Hematopoietic multipotent progenitor cell treated with erythropoietin and hydrocortisone succinate and interleukin-3 and kit ligand, for 4 days (in vitro differentiated cells): ENCODE measurements at regions not wholly inside any gene's neighbourhood (a gene's known extent, or its start where the extent isn't known, plus 50 kb on each side); places are given as distances from the start of the nearest gene placed in this dataset.

Source experiments
- DNase-seq: peaks from one replicate; pipeline ENCODE4 v3.0.0-alpha.2; 2015

DNA sequence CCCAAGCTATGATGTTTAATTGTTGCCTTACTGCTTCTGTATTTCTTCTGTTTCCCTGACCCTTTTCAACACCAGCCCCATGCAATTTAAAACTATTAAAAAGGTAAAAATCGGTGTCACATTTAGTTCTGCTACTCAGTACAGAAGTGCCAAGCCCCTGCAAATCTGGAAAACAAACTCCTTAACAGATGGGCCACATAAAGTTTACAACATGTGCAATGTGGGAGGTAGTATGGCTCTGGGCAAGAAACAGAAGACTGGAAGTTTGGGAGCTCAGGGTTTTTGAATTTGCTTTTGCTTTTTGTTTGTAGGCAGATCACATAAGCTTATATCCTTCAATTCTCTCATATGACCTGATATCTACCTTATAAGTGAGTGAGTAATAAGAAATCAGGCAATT lies 404.0 kb upstream of the ATP2B1 start:
- DNase-seq: no peak

GRCh38 chr12:90111791-90112580 lies 403.3 kb upstream of the ATP2B1 start:
- DNase-seq: no peak

DNA sequence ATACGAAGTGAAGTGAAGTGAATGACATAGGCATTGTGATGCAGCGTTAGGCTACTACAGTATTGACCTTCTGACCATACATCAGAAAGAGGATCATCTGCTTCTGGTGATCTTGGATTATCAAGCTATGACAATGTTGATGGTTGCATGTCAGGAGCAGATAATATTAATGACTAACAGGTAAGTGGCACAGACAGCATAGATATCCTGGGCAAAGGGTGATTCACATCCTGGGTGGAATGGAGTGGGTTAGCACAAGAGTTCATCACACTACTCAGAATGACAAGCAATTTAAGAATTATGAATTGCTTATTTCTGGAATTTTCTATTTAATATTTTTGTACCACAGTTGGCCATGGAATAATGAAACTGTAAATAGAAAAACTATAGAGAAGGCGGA lies 397.9 kb upstream of the ATP2B1 start:
- no peak for DNase-seq

DNA sequence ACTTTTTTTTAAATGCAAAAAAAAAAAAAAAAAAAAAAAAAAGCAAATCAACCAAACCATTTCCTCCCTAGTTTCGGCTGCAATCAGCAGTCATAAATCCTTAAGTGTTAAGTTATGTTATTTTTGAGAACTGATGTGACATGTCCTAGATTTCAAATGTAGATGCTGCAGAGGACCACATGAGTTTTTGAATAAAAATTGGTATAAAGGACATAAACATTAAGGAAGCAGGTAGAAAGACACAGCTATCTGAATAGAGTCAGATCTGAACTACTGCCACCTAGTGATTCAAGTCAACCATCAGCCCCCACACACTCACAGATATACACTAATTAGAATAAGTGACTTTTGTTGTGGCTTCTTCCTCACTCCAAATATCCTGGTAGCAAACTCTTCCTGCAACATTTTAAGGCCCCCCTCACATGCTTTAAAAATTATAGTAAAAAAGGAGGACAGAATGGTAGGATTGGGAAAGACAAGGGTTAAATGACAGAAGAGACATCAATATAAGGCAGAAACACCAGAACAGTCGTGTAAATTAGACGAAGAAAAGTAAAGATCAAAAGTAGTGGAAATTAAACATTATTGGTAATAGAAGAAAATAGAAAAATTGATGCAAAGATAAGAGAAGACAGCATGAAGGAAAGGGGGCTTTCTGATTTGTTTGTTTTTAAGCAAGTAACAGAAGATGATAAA lies 394.5 kb upstream of the ATP2B1 start:
- peak; percentile 72 for DNase-seq

DNA sequence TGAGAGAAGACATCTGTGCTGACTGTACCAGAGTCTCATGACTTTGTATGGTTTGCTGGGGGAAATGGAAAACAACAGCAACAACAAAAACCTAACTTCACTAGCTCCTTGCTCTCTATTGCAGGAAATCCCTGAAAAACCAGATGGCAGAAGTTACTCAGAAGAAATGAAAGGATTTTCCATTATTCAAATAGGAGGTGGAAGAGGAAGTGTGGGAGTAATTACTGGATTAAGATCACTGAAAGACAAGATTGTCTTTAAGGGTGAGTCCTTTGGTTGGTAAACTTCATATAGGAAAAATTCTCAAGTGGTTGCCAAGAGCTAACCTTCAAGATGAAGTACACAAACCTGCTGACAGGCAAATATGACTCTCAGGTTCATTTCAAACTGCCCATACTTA lies 391.9 kb upstream of the ATP2B1 start:
- DNase-seq: no peak

GRCh38 chr12:90099288-90099687 lies 390.6 kb upstream of the ATP2B1 start:
- no peak for DNase-seq

- no peak for DNase-seq
Observed at GRCh38 chr12:90098132-90098779, 389.6 kb upstream of the ATP2B1 start.

- DNase-seq: no peak
Observed at GRCh38 chr12:90091809-90092208, 383.2 kb upstream of the ATP2B1 start.

GRCh38 chr12:90090929-90091651 lies 382.5 kb upstream of the ATP2B1 start:
- peak; percentile 8 for DNase-seq

DNA sequence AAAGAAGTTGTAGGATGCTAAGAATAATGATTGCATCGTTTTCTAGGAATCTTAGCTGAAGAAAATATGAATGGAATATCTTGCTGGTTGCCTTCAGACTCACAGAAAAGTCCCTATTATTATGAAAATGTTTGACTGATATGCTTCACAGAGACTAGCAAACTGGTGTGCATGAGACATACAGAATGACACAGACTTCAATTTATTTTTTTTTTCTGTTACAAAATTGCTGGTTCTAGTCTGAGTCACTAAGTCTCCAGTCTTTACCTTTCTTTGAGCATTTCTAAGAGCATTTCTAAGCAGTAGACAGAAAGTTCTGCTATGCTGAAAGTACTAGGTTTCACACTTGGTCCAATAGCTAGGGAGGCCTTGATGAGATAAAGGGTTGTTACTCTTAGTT lies 377.6 kb upstream of the ATP2B1 start:
- DNase-seq: no peak

- no peak for DNase-seq
Observed at GRCh38 chr12:90085494-90086274, 377.0 kb upstream of the ATP2B1 start.

GRCh38 chr12:90084018-90084417 lies 375.4 kb upstream of the ATP2B1 start:
- DNase-seq: no peak

- no peak for DNase-seq
Observed at GRCh38 chr12:90080616-90081015, 372.0 kb upstream of the ATP2B1 start.

- no peak for DNase-seq
Observed at GRCh38 chr12:90079529-90080210, 371.0 kb upstream of the ATP2B1 start.

DNA sequence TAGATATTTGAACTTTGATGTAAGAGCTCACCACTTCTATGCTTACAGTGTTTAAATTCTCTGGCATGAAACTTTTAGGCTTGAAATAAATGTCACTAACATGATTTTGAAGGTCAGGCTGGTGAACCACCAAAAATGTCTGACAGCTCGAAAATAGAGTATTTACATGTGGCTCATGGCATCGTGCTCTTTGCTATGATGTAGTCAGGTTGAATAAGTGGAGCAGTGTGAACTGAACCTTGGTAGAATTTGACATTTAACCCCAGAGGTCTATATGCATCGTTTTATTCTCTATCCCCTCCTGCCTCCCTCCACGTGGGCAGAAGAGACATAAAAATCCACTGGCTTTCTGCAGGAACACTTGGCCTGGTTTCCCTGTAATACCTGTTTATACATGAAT lies 369.7 kb upstream of the ATP2B1 start:
- DNase-seq: no peak

- DNase-seq: no peak
Observed at GRCh38 chr12:90077756-90078155, 369.1 kb upstream of the ATP2B1 start.

- peak; percentile 28 for DNase-seq
Observed at GRCh38 chr12:90076851-90077319, 368.2 kb upstream of the ATP2B1 start.

DNA sequence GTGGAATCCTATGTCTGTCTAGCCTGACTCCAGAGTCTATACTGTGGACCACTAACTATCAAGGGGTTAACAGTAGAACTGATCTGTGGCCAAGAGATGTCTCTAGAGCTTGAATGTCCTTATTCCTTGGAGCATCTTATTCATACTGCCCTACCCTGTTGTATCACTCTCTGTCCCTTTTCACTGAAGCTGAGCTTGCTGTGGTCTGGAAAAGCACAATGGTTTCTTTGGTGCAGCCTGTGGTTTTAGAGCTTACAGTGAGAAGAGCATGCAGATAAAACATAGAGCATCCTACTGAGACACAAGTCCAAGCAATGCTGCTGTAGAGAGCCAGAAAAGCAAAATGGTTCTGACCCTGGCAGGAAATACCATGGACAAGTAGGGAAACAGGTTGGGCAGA lies 367.0 kb upstream of the ATP2B1 start:
- DNase-seq: no peak

GRCh38 chr12:90074086-90074485 lies 365.4 kb upstream of the ATP2B1 start:
- DNase-seq: no peak

DNA sequence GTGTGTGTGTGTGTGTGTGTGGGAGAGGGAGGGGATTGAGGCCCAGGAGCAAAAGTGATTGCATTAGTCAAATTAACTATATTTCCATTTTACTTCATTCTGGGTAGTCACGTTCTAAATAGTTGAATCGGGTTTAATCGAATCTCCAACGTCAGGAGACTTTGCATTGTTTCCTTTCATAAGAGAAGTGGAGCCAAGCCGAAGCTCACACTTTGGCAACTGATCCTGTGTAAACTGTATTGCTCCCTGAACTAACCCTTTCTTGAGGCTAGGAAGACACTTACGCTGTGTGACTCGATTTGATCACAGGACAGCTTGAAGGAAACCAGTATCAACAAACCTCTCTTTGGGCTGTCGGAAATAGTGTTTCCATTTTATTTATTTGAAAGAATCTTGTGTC lies 363.4 kb upstream of the ATP2B1 start:
- DNase-seq: no peak

GRCh38 chr12:90069711-90070110 lies 361.1 kb upstream of the ATP2B1 start:
- no peak for DNase-seq

DNA sequence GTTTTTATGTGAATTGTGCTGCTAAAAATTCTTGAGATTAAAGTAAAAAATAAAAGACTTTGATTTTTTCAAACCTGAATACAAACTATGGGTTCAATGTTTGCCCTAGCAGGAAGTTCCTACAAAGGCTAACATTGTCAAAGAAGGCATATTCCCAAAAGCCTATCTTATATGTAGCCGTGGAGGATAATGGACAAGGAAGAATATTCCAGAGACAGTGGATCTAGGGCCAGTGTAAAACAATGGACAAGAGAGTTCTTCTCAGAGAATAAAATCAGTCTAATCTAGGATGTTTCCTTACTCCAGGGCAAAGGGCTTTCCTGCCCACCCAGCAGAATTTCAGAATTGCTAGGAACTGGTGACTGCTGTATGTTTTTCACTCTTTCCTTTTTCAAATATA lies 359.2 kb upstream of the ATP2B1 start:
- DNase-seq: no peak
